Calu3 (cell line): ENCODE measurements at regions not wholly inside any gene's neighbourhood (a gene's known extent, or its start where the extent isn't known, plus 50 kb on each side); places are given as distances from the start of the nearest gene placed in this dataset.

Source experiments
- BruUV-seq: library from RNA; stranded (reverse); fragments of 400-500 nt; replicated peaks from 2 replicates; lab custom pipeline; 2021; lab: Mats Ljungman, UMichigan
- CTCF ChIA-PET: fragments of 300-600 bp; sonication (Branson Sonifier 250); formaldehyde crosslinking; loops from one replicate; lab custom pipeline; 2022; ENCODE audit warnings: antibody characterized with exemption; lab: Charles Lee
- DNase-seq: peaks from one replicate; pipeline ENCODE4 v3.0.0; 2022
- H3K27ac Mint-ChIP-seq: one replicate; pipeline ENCODE4 v1.8.0; 2022; ENCODE audit warnings: mixed read lengths; ENCODE audit not compliant: unreplicated experiment
- H3K27me3 Mint-ChIP-seq: one replicate; pipeline ENCODE4 v1.8.0; 2022; ENCODE audit warnings: mixed read lengths; ENCODE audit not compliant: unreplicated experiment
- H3K36me3 Mint-ChIP-seq: one replicate; pipeline ENCODE4 v1.8.0; 2022; ENCODE audit warnings: mild to moderate bottlenecking, moderate library complexity, mixed read lengths; ENCODE audit not compliant: insufficient read depth, unreplicated experiment
- H3K4me1 Mint-ChIP-seq: one replicate; pipeline ENCODE4 v1.8.0; 2022; ENCODE audit warnings: mild to moderate bottlenecking, low read depth, mixed read lengths; ENCODE audit not compliant: unreplicated experiment
- H3K4me3 Mint-ChIP-seq: one replicate; pipeline ENCODE4 v1.8.0; 2022; ENCODE audit warnings: mild to moderate bottlenecking, low read depth, moderate library complexity, mixed read lengths; ENCODE audit not compliant: unreplicated experiment
- H3K9me3 Mint-ChIP-seq: one replicate; pipeline ENCODE4 v1.8.0; 2022; ENCODE audit warnings: low read depth, mixed read lengths; ENCODE audit not compliant: unreplicated experiment
- intact Hi-C: fragments of 100-400 bp; cut with micrococcal nuclease; formaldehyde crosslinking; loops from one replicate; pipeline ENCODE4 v1.10.0; 2022; ENCODE audit not compliant: unreplicated experiment
- TF ChIP-seq, protein P1 (sequence below): fragments of 200-600 bp; IDR thresholded peaks from one replicate; pipeline ENCODE4 v1.8.0; 2022; ENCODE audit warnings: antibody characterized with exemption; ENCODE audit not compliant: unreplicated experiment

DNA sequence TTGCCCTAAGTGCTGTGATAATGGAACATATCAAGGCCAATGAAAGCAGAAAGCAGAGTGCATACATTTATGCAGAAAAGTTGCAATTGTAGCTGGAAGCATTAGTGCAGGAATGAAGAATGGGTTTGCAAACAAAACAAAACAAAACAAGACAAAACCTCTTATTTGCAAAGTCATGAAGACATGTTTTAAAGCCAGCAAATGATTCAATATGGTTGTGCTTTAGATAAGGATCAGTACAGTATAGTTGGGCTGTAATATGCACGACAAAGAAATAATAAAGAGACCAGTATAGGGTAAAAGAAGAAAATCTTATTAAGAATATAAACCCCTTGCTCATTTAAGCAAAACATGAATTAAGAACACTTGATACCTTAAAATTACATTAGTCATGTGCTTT is 398.1 kb downstream of the KIF2B start:
- BruUV-seq = no TSS peak
- no peaks in the 10 kb centered on the region for H3K36me3 Mint-ChIP-seq
- TF ChIP-seq, protein P1, sequence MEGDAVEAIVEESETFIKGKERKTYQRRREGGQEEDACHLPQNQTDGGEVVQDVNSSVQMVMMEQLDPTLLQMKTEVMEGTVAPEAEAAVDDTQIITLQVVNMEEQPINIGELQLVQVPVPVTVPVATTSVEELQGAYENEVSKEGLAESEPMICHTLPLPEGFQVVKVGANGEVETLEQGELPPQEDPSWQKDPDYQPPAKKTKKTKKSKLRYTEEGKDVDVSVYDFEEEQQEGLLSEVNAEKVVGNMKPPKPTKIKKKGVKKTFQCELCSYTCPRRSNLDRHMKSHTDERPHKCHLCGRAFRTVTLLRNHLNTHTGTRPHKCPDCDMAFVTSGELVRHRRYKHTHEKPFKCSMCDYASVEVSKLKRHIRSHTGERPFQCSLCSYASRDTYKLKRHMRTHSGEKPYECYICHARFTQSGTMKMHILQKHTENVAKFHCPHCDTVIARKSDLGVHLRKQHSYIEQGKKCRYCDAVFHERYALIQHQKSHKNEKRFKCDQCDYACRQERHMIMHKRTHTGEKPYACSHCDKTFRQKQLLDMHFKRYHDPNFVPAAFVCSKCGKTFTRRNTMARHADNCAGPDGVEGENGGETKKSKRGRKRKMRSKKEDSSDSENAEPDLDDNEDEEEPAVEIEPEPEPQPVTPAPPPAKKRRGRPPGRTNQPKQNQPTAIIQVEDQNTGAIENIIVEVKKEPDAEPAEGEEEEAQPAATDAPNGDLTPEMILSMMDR = no peak
- no peak overlapping the region for H3K4me3 Mint-ChIP-seq
- H3K9me3 Mint-ChIP-seq = no peaks in the 10 kb centered on the region
- no peaks in the 10 kb centered on the region for H3K27me3 Mint-ChIP-seq
- intact Hi-C loops = no loop called here
- no peak overlapping the region for H3K27ac Mint-ChIP-seq
- DNase-seq = no peak
- CTCF ChIA-PET = no interaction called here
- H3K4me1 Mint-ChIP-seq = no peaks in the 10 kb centered on the region

DNA sequence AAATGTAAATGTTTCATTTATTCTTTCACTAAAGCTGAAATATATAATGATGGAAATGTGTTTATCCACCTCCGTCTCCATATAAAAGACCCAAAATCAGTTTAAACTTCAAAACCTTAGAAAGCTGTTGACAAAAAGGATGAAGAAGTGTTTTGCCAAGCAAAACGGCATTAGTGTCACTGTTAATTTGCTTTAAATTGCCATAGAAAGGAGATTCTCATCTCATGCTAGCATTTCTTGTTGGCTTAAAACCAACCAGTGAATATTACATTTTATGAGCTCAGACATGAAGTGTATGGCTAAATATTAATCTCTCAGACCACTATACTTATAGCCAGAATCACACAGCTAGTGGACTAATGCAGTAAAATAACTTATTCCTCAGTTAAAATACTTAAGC is 398.8 kb downstream of the KIF2B start:
- no peak for DNase-seq
- Mint-ChIP-seq H3K9me3 (no peaks in the 10 kb centered on the region), H3K36me3 (no peaks in the 10 kb centered on the region), H3K4me3 (no peak overlapping the region), H3K4me1 (no peaks in the 10 kb centered on the region), H3K27me3 (no peaks in the 10 kb centered on the region), H3K27ac (no peak overlapping the region)
- CTCF ChIA-PET = no interaction called here
- TF ChIP-seq, protein P1 = no peak
- intact Hi-C loops = no loop called here
- no TSS peak for BruUV-seq

DNA sequence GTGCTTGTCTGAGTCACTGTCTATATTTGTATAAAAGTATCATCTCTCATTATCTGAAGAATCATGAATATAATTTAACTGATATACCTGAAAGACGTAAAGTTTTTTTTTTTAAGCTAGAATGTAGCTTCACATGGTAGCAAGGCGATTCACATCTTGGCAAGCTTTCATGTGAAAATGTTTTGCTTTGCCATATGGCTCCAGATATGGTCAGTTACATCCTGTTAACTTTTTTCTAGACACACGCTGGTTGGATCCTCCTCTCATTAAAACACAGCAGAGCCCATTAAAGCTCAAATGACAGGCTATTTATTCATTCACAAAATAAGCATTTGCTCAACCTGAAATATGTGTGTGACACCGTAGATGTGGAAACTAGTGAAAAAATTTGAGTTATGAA is 412.8 kb downstream of the KIF2B start:
- TF ChIP-seq, protein P1 = no peak
- no peak overlapping the region for H3K4me3 Mint-ChIP-seq
- peaks cover 5% of the 10 kb centered on the region for H3K9me3 Mint-ChIP-seq
- no peaks in the 10 kb centered on the region for H3K36me3 Mint-ChIP-seq
- BruUV-seq = no TSS peak
- intact Hi-C loops = no loop called here
- H3K4me1 Mint-ChIP-seq = no peaks in the 10 kb centered on the region
- H3K27me3 Mint-ChIP-seq = no peaks in the 10 kb centered on the region
- no peak overlapping the region for H3K27ac Mint-ChIP-seq
- DNase-seq = no peak
- CTCF ChIA-PET = no interaction called here

DNA sequence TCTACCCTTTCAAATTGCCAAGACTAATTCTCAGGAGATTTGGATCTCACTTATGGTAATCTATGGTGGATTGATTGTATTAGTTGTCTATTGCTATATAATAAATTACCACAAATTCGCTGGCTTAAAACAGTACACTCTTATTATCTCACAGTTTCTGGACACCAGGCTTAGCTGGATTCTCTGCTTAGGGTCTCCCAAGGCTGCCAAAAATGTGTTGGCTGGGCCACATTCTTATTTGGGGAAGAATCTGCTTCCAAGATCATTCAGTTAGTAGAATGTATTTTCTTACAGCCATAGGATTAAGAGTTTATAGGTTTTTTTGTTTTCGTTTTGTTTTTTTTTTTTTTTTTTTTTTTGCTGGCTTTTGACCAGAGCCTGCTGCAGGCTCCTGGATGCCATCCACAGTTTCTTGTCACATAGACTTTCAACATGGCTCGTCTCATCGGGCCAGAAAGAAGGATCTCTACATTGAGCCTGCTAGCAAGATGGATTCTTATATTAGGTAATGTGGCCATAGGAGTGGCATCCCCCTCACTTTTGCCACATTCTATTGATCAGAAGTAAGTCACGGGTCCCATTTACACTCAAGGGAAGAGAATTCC is 415.3 kb downstream of the KIF2B start:
- H3K36me3 Mint-ChIP-seq = no peaks in the 10 kb centered on the region
- intact Hi-C loops = no loop called here
- BruUV-seq = no TSS peak
- peaks cover 3% of the 10 kb centered on the region for H3K9me3 Mint-ChIP-seq
- TF ChIP-seq, protein P1 = no peak
- no peak overlapping the region for H3K4me3 Mint-ChIP-seq
- H3K27me3 Mint-ChIP-seq = no peaks in the 10 kb centered on the region
- no peaks in the 10 kb centered on the region for H3K4me1 Mint-ChIP-seq
- DNase-seq = no peak
- H3K27ac Mint-ChIP-seq = no peak overlapping the region
- CTCF ChIA-PET = no interaction called here
